ENCODE measurements at regions not wholly inside any gene's neighbourhood (a gene's known extent, or its start where the extent isn't known, plus 50 kb on each side); places are given as distances from the start of the nearest gene placed in this dataset.

- no peak for DNase-seq (ENCODE audit: extremely low spot score in 2 of 2)
- Histone ChIP-seq H3K27ac (no peak overlapping the region), H3K4me1 (no peaks in the 10 kb centered on the region), H3K9me3 (no peaks in the 10 kb centered on the region), H3K36me3 (no peaks in the 10 kb centered on the region), H3K27me3 (no peaks in the 10 kb centered on the region), H3K4me3 (no peak overlapping the region)
- intact Hi-C loops (cut with DNase I), result no loop called here
- TF ChIP-seq POLR2AphosphoS5 (IDR thresholded peaks at IDR 0.05; ENCODE audit: insufficient read depth in 1 of 2, low read depth in 1 of 2) (no peak), POLR2A (IDR thresholded peaks at IDR 0.05) (no peak), CTCF (IDR thresholded peaks at IDR 0.05) (no peak)
These were observed 108.3 kb upstream of the ABCB5 start for GRCh38 chr7:20507157-20507556.

DNA sequence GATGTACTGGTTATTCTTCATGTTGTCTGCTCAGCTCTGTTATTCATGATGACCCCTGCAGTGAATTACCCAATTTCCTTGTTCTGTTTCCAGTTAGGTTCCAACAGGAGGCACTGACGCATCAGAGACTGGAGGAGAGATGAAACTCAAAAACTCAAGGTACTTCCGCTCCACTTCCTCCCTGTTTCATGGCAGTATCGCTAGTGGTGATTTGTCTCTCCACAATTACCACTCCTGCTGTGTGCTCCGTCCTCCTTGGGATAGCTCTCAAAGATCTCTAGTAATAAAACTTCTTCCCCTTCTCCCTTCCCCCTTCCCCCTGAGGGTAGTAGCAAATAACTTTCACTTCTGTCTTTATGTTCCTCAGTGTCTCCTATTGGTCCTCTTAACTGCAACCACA lies 107.4 kb upstream of the ABCB5 start:
- Histone ChIP-seq H3K4me3 (no peak overlapping the region), H3K27ac (no peak overlapping the region), H3K4me1 (no peaks in the 10 kb centered on the region), H3K36me3 (no peaks in the 10 kb centered on the region), H3K27me3 (no peaks in the 10 kb centered on the region), H3K9me3 (no peaks in the 10 kb centered on the region)
- intact Hi-C loops (cut with DNase I), result no loop called here
- no peak for DNase-seq (ENCODE audit: extremely low spot score in 2 of 2)
- TF ChIP-seq CTCF (IDR thresholded peaks at IDR 0.05) (no peak), POLR2AphosphoS5 (IDR thresholded peaks at IDR 0.05; ENCODE audit: insufficient read depth in 1 of 2, low read depth in 1 of 2) (no peak), POLR2A (IDR thresholded peaks at IDR 0.05) (no peak)

DNA sequence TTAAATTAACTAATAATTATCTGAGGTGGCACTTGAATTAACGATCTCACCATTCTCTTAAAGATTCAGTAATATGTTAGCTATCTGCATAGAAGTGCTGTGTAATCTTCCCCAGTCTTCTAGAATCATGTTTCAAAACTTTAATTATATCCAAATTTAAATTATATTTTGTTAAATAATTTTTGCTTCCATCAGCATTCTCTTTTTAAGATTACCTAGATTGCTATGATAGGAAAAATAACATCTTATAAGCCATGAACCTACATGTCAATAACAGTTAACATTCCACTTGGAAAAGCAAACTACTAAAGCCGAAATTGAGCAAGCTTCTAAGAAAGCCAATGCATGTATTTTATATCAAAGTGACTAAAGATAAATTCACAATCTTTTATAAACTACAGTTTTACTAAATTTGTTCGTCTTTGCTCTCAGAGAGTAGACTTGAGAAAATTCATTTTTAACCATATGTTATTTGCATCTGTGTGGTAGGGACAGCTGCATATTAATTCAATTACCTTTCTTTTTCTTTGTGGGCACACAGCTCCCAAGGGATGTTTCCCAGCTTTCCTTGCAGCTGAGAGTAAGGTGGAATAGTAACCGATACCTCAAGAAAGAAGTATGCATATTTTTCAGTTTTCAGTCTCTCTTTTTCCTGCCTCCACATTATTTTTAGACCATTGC lies 105.4 kb upstream of the ABCB5 start:
- no peaks in the 10 kb centered on the region for H3K9me3 ChIP-seq
- H3K27me3 ChIP-seq, result no peaks in the 10 kb centered on the region
- intact Hi-C loops (cut with DNase I), result no loop called here
- no peaks in the 10 kb centered on the region for H3K36me3 ChIP-seq
- no peak overlapping the region for H3K27ac ChIP-seq
- no peaks in the 10 kb centered on the region for H3K4me1 ChIP-seq
- TF ChIP-seq POLR2AphosphoS5 (IDR thresholded peaks at IDR 0.05; ENCODE audit: insufficient read depth in 1 of 2, low read depth in 1 of 2), result no peak
- TF ChIP-seq POLR2A (IDR thresholded peaks at IDR 0.05), result no peak
- no peak for TF ChIP-seq CTCF (IDR thresholded peaks at IDR 0.05)
- H3K4me3 ChIP-seq, result no peak overlapping the region
- DNase-seq (ENCODE audit: extremely low spot score in 2 of 2), result no peak

DNA sequence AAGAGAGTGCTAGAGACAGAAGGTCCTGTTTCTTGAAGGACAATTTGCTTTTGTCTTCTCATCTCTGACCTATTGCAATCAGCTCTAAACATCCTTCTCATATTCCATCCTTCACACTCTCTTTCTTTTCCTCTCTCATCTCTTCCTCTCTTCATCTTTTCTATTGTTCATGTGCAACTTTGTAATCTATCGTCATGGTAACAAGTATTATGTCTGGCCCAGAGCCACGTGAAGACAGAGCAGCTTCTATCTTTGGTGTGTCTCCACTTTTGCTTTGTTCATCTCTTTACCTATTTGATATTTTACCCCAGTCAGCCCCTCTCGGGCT lies 104.9 kb upstream of the ABCB5 start:
- no peak for DNase-seq (ENCODE audit: extremely low spot score in 2 of 2)

More for the DNA sequence above, 104.9 kb upstream of the ABCB5 start:
- Histone ChIP-seq H3K27ac (no peak overlapping the region), H3K4me1 (no peaks in the 10 kb centered on the region), H3K36me3 (no peaks in the 10 kb centered on the region), H3K27me3 (no peaks in the 10 kb centered on the region), H3K4me3 (no peak overlapping the region), H3K9me3 (no peaks in the 10 kb centered on the region)
- TF ChIP-seq POLR2AphosphoS5 (IDR thresholded peaks at IDR 0.05; ENCODE audit: insufficient read depth in 1 of 2, low read depth in 1 of 2), result no peak
- no peak for TF ChIP-seq POLR2A (IDR thresholded peaks at IDR 0.05)
- no peak for TF ChIP-seq CTCF (IDR thresholded peaks at IDR 0.05)
- intact Hi-C loops (cut with DNase I), result no loop called here

Data from vagina (tissue), 2 donors.